LNCaP clone FGC (cell line): ENCODE measurements at regions not wholly inside any gene's neighbourhood (a gene's known extent, or its start where the extent isn't known, plus 50 kb on each side); places are given as distances from the start of the nearest gene placed in this dataset.
A peak's percentile ranks its signal among the peaks of the same experiment; 100 is the strongest.

Source experiments
- DNase-seq: peaks from one replicate; pipeline ENCODE4 v3.0.0-alpha.2; 2011; ENCODE audit warnings: low read depth
- H3K4me3 ChIP-seq: 2 replicates; pipeline ENCODE4 v1.5.1; 2011; ENCODE audit warnings: mild to moderate bottlenecking, low read depth, low read length, control low read depth
- TF ChIP-seq, protein P1 (sequence below): IDR thresholded peaks from 2 replicates; pipeline ENCODE4 v1.5.1; 2012; ENCODE audit warnings: mild to moderate bottlenecking; ENCODE audit not compliant: control insufficient read depth, insufficient read depth; ENCODE audit errors: extremely low read depth

DNA sequence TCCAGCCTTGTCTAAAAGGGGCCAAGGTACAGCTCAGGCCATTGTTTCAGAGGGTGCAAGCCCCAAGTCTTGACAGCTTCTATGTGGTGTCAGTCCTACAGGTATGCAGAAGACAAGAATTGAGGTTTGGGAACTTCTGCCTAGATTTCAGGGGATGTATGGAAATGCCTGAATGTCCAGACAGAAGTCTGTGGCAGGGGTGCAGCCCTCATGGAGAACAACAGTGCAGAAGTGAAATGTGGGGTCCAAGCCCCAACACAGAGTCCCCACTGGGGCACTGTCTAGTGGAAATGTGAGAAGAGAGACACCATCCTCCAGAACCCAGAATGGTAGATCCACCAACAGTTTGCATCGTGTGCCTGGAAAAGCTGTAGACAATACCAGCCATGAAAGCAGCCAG is 400.3 kb upstream of the CAMK1G start:
- no peak overlapping the region for H3K4me3 ChIP-seq
- TF ChIP-seq, protein P1, sequence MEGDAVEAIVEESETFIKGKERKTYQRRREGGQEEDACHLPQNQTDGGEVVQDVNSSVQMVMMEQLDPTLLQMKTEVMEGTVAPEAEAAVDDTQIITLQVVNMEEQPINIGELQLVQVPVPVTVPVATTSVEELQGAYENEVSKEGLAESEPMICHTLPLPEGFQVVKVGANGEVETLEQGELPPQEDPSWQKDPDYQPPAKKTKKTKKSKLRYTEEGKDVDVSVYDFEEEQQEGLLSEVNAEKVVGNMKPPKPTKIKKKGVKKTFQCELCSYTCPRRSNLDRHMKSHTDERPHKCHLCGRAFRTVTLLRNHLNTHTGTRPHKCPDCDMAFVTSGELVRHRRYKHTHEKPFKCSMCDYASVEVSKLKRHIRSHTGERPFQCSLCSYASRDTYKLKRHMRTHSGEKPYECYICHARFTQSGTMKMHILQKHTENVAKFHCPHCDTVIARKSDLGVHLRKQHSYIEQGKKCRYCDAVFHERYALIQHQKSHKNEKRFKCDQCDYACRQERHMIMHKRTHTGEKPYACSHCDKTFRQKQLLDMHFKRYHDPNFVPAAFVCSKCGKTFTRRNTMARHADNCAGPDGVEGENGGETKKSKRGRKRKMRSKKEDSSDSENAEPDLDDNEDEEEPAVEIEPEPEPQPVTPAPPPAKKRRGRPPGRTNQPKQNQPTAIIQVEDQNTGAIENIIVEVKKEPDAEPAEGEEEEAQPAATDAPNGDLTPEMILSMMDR, result no peak
- DNase-seq, result no peak

DNA sequence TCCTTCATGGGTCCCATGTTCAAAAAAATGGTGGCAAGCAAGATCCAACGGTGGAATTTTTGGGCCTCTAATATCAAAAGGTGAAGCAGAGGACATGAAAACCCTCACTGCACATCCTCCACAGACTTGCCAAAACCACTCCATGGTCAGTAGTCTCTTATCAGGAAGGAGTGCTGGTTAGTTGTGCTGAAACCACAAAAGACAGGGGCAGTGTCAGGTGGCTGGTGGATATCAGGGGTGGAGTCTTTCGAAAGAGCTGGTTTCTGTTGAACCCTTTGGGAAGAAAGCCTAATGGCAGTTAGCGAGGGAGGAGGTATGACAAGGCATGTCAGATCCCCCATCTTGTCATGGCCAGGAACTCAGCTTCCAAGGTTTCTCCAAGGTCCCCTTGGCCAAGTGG is 395.9 kb upstream of the CAMK1G start:
- no peak overlapping the region for H3K4me3 ChIP-seq
- no peak for DNase-seq
- TF ChIP-seq, protein P1, result no peak

DNA sequence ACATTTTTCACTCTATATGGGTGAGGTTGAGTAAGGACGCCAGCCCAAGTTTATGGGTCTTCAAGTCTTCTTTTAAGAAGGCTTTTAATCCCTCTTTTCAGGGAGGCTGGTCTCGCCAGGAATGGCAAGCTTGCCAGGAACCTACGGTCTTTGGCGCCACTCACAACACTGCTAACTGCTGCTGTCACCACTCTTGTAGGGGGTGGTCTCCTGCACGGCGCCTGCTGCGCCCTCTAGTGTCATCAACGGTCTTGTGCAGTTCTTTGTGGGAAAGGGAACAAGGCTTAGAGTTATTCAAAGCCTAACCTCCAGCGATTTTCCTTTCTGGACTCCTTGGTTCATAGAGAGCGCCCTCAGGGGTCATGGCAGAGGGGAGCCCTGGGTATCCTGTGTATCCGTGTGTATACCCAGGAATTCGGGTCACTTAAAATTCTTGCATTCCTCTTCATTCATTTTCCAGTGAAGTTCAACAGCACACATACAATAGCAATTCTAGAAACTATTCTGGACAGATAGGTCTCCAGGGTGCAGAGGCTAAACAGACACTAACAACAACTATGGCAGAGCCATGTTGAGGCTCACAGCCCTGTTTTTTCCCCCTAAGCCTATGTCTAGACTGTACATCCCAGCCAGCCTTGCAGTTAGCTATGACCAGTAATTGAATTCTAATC is 392.8 kb upstream of the CAMK1G start:
- DNase-seq, result no peak
- no peak overlapping the region for H3K4me3 ChIP-seq
- TF ChIP-seq, protein P1, result peak; percentile 56

DNA sequence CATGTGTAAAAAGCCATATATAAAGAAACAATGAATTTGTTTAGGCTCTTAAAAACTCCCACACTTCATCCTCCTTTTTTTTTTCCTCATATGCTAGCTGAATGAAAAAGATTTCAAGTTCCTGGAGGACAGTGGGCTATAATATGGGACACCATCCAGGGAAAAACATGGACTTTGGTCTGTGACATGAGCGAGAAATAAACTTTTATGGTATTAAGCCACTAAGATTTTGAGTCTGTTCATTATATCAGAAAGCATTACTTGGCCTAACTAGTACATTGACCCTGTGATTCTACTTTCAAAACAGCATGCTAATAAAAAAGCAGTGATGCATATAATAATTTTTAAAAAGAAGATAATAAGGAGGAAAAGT is 392.3 kb upstream of the CAMK1G start:
- DNase-seq, result no peak
- TF ChIP-seq, protein P1, result no peak
- no peak overlapping the region for H3K4me3 ChIP-seq

DNA sequence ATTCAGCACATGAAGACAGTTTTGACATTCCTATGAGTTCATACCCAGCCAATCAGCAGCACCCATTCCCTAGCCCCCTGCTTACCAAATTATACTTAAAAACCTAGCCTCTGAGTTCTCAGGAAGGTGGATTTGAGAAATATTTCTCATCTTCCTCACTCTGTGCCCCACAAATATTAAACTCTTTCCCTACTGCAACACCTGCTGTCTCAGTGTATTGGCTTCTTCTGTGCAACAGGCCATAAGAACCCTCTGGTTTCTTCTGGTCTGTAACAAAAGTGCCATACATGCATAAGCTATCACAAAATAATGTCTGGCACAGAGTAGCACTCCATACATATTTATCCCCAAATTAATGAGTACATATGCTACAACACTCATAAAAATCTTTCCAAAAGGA is 387.4 kb upstream of the CAMK1G start:
- H3K4me3 ChIP-seq, result no peak overlapping the region
- TF ChIP-seq, protein P1, result no peak
- no peak for DNase-seq

DNA sequence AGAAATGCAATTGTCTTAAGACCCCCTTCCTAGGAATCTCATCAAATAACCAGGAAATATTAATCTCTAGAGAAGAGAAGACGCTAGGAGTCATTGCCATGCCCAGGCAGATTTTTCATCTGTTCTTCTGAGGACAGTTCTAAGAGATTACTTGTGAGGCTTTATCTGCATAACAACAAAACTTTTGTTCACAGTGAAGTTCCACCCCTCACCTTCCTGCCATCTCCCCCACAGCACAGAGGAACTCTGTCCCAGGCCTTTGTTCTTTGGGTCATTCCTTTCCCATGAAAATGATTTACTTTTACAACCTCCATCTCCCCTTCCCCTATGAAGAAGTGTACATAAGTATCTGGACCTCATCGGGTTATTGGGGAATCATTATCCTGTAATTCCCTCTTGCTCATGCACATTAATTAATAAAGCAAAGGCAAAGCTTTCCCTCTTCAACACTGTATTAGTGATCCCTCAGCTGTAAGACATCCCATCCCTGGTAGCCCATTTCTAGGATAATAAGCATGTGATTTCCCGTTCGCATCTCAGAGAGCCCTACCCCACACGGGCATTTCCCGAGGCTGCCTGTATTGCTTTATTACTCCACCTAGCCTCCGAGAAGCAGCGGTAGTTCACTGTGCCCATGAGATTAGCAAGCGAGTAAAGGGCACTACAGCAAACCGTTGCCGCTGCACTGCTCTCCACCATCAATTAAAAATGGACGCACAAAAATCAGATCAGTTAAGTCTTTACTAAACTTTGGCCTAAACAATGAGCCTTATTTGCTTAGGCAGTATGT is 384.4 kb upstream of the CAMK1G start:
- no peak for DNase-seq
- TF ChIP-seq, protein P1, result no peak
- no peak overlapping the region for H3K4me3 ChIP-seq
